ENCODE measurements at regions not wholly inside any gene's neighbourhood (a gene's known extent, or its start where the extent isn't known, plus 50 kb on each side); places are given as distances from the start of the nearest gene placed in this dataset.

GRCh38 chr9:91033797-91034196 is 232.2 kb downstream of the SYK start:
- intact Hi-C loops (cut with DNase I; ENCODE audit: low total_unique reads) = no loop called here
- ATAC-seq (no peak), DNase-seq (no peak)
- TF ChIP-seq CTCF (IDR thresholded peaks at IDR 0.05 in 4 of 5, conservative IDR thresholded peaks at IDR 0.05 in 1 of 5) (peak in 1 of 5 experiments; percentile 30), POLR2A (IDR thresholded peaks at IDR 0.05) (no peak)
- peaks cover 4 to 17% of the 10 kb centered on the region in 2 donors for H3K4me1 ChIP-seq
- H3K27ac ChIP-seq = no peak overlapping the region
- H3K9me3 ChIP-seq = no peaks in the 10 kb centered on the region
- H3K36me3 ChIP-seq = no peaks in the 10 kb centered on the region
- in situ Hi-C loops (cut with MboI; ENCODE audit: low sequenced_read_pairs in 4 of 4) = loop anchor here in 3 of 4 donors (10.0 to 25.0 kb wide), 3 partner anchors 401 to 654 kb away; no protein-coding TSS in a partner anchor
- no peaks in the 10 kb centered on the region for H3K27me3 ChIP-seq
- H3K4me3 ChIP-seq = no peak overlapping the region

GRCh38 chr9:91034521-91034920 is 232.9 kb downstream of the SYK start:
- TF ChIP-seq POLR2A (IDR thresholded peaks at IDR 0.05) = no peak
- TF ChIP-seq CTCF (IDR thresholded peaks at IDR 0.05 in 4 of 5, conservative IDR thresholded peaks at IDR 0.05 in 1 of 5) = no peak
- no peak overlapping the region for H3K27ac ChIP-seq
- no peak overlapping the region for H3K4me3 ChIP-seq
- intact Hi-C loops (cut with DNase I; ENCODE audit: low total_unique reads) (no loop called here), in situ Hi-C loops (cut with MboI; ENCODE audit: low sequenced_read_pairs in 4 of 4) (loop anchor here in 3 of 4 donors (10.0 to 25.0 kb wide), 3 partner anchors 400 to 653 kb away; no protein-coding TSS in a partner anchor)
- no peak for DNase-seq
- H3K9me3 ChIP-seq = no peaks in the 10 kb centered on the region
- no peaks in the 10 kb centered on the region for H3K27me3 ChIP-seq
- H3K36me3 ChIP-seq = no peaks in the 10 kb centered on the region
- H3K4me1 ChIP-seq = peaks cover 4 to 17% of the 10 kb centered on the region in 2 donors
- ATAC-seq = no peak

GRCh38 chr9:91034976-91035824 is 233.6 kb downstream of the SYK start:
- Histone ChIP-seq H3K4me3 (no peak overlapping the region), H3K9me3 (no peaks in the 10 kb centered on the region), H3K4me1 (peaks cover 4 to 17% of the 10 kb centered on the region in 2 donors), H3K36me3 (no peaks in the 10 kb centered on the region), H3K27ac (no peak overlapping the region), H3K27me3 (no peaks in the 10 kb centered on the region)
- in situ Hi-C loops (cut with MboI; ENCODE audit: low sequenced_read_pairs in 4 of 4) (loop anchor here in 3 of 4 donors (10.0 to 25.0 kb wide), 3 partner anchors 400 to 652 kb away; no protein-coding TSS in a partner anchor), intact Hi-C loops (cut with DNase I; ENCODE audit: low total_unique reads) (loop anchor here (1.0 to 5.0 kb wide), 5 partner anchors 82 to 692 kb away; no protein-coding TSS in a partner anchor)
- no peak for DNase-seq
- no peak for ATAC-seq
- TF ChIP-seq CTCF (IDR thresholded peaks at IDR 0.05 in 4 of 5, conservative IDR thresholded peaks at IDR 0.05 in 1 of 5) (no peak), POLR2A (IDR thresholded peaks at IDR 0.05) (no peak)

- no peak overlapping the region for H3K27ac ChIP-seq
These were observed 234.2 kb downstream of the SYK start for GRCh38 chr9:91035825-91036208.

More at GRCh38 chr9:91035825-91036208, 234.2 kb downstream of the SYK start:
- no peak for ATAC-seq
- no peaks in the 10 kb centered on the region for H3K36me3 ChIP-seq
- intact Hi-C loops (cut with DNase I; ENCODE audit: low total_unique reads) (loop anchor here (1.0 to 5.0 kb wide), 5 partner anchors 81 to 691 kb away; no protein-coding TSS in a partner anchor), in situ Hi-C loops (cut with MboI; ENCODE audit: low sequenced_read_pairs in 4 of 4) (loop anchor here in 3 of 4 donors (10.0 to 25.0 kb wide), 3 partner anchors 399 to 651 kb away; no protein-coding TSS in a partner anchor)
- H3K4me3 ChIP-seq = no peak overlapping the region
- H3K4me1 ChIP-seq = peaks cover 4 to 17% of the 10 kb centered on the region in 2 donors
- no peaks in the 10 kb centered on the region for H3K9me3 ChIP-seq
- no peak for TF ChIP-seq CTCF (IDR thresholded peaks at IDR 0.05 in 4 of 5, conservative IDR thresholded peaks at IDR 0.05 in 1 of 5)
- TF ChIP-seq POLR2A (IDR thresholded peaks at IDR 0.05) = no peak
- no peak for DNase-seq
- no peaks in the 10 kb centered on the region for H3K27me3 ChIP-seq
